Body of pancreas (tissue), 4 donors: ENCODE measurements at regions not wholly inside any gene's neighbourhood (a gene's known extent, or its start where the extent isn't known, plus 50 kb on each side); places are given as distances from the start of the nearest gene placed in this dataset.

Experiments used
- CTCF ChIP-seq, 7 experiments: fragments of 450-650 bp in 4 of 7; fragments of 200-600 bp in 3 of 7; sonication (generic) in 3 of 7; IDR thresholded peaks; one replicate each; pipeline ENCODE4 v1.5.1; 2016 to 2019; ENCODE audit warnings: antibody characterized with exemption in 7 of 7
- POLR2A ChIP-seq, 3 donors: fragments of 450-650 bp; IDR thresholded peaks; one replicate each; pipeline ENCODE4 v1.6.1; 2016; ENCODE audit warnings: antibody characterized with exemption in 3 of 3, mild to moderate bottlenecking in 2 of 3

- TF ChIP-seq CTCF (IDR thresholded peaks at IDR 0.05) (no peak), POLR2A (IDR thresholded peaks at IDR 0.05) (no peak)
Measured at GRCh38 chr11:32033491-32033890, 57.4 kb upstream of the RCN1 start.
